IMR-90 (cell line): ENCODE measurements at regions not wholly inside any gene's neighbourhood (a gene's known extent, or its start where the extent isn't known, plus 50 kb on each side); places are given as distances from the start of the nearest gene placed in this dataset.

Source experiments
- ATAC-seq: fragments of 200-7000 bp; cut with Tn5 transposase; 2 replicates; pipeline ENCODE4 v1.9.1; 2020; ENCODE audit warnings: low read depth, mild to moderate bottlenecking, moderate library complexity
- BruUV-seq: library from RNA; stranded (reverse); fragments of 400-500 nt; replicated peaks from 2 replicates; lab custom pipeline; 2021; lab: Mats Ljungman, UMichigan
- CTCF ChIA-PET: fragments of 300-600 bp; formaldehyde crosslinking; extraction: SDS; loops from one replicate; lab custom pipeline; 2021; ENCODE audit warnings: antibody characterized with exemption; lab: Yijun Ruan, JAX
- POLR2A ChIA-PET: fragments of 300-600 bp; sonication (Branson Sonifier 250); formaldehyde crosslinking; loops from one replicate; lab custom pipeline; 2022; ENCODE audit warnings: antibody characterized with exemption; ENCODE audit not compliant: unreplicated experiment; lab: Charles Lee
- DNase-seq: peaks from one replicate; pipeline ENCODE4 v3.0.0; 2013
- H2AFZ ChIP-seq: replicated peaks from 2 replicates; pipeline ENCODE3; 2013; ENCODE audit warnings: low read length, mild to moderate bottlenecking; ENCODE audit not compliant: poor library complexity
- H2AK5ac ChIP-seq: 2 replicates; pipeline ENCODE4 v1.6.1; 2013; ENCODE audit warnings: low read depth, low read length, inconsistent platforms
- H2AK9ac ChIP-seq: replicated peaks from 2 replicates; pipeline ENCODE3; 2013; ENCODE audit warnings: mild to moderate bottlenecking, low read depth, low read length, moderate library complexity; ENCODE audit not compliant: poor library complexity
- H2BK120ac ChIP-seq: 2 replicates; pipeline ENCODE4 v1.6.1; 2013; ENCODE audit warnings: low read depth, low read length, inconsistent platforms
- H2BK15ac ChIP-seq: 3 replicates; pipeline ENCODE4 v1.6.1; 2013; ENCODE audit warnings: low read depth, low read length, inconsistent platforms
- H2BK20ac ChIP-seq: 2 replicates; pipeline ENCODE4 v1.6.1; 2013; ENCODE audit warnings: low read depth, mild to moderate bottlenecking, inconsistent platforms, low read length, moderate library complexity
- H2BK5ac ChIP-seq: 2 replicates; pipeline ENCODE4 v1.6.1; 2013; ENCODE audit warnings: mild to moderate bottlenecking, low read depth, low read length, inconsistent platforms; ENCODE audit not compliant: poor library complexity, severe bottlenecking
- H3K14ac ChIP-seq: replicated peaks from 2 replicates; pipeline ENCODE4 v1.6.1; 2013; ENCODE audit warnings: low read depth, low read length, inconsistent platforms
- H3K18ac ChIP-seq: 2 replicates; pipeline ENCODE4 v1.6.1; 2013; ENCODE audit warnings: low read depth, low read length, control low read depth
- H3K23ac ChIP-seq: 2 replicates; pipeline ENCODE4 v1.6.1; 2013; ENCODE audit warnings: low read depth, low read length, inconsistent platforms
- H3K27ac ChIP-seq: 2 replicates; pipeline ENCODE4 v1.5.1; 2013; ENCODE audit warnings: mild to moderate bottlenecking, control low read depth, low read length; ENCODE audit not compliant: insufficient read depth
- H3K27me3 ChIP-seq: 2 replicates; pipeline ENCODE4 v1.6.1; 2013; ENCODE audit warnings: low read length; ENCODE audit not compliant: control insufficient read depth, insufficient read depth
- H3K36me3 ChIP-seq: 2 replicates; pipeline ENCODE4 v1.6.1; 2013; ENCODE audit warnings: low read length, mixed read lengths; ENCODE audit not compliant: control insufficient read depth, insufficient read depth
- H3K4ac ChIP-seq: 2 replicates; pipeline ENCODE4 v1.6.1; 2013; ENCODE audit warnings: low read depth, low read length, inconsistent platforms
- H3K4me1 ChIP-seq: 2 replicates; pipeline ENCODE4 v1.6.1; 2013; ENCODE audit warnings: low read length, mixed read lengths; ENCODE audit not compliant: control insufficient read depth, insufficient read depth
- H3K4me2 ChIP-seq: 2 replicates; pipeline ENCODE4 v1.6.1; 2013; ENCODE audit warnings: low read depth, mild to moderate bottlenecking, control low read depth, low read length, moderate library complexity
- H3K4me3 ChIP-seq: 2 replicates; pipeline ENCODE4 v1.5.1; 2013; ENCODE audit warnings: low read depth, mild to moderate bottlenecking, control low read depth, low read length, moderate library complexity; ENCODE audit not compliant: insufficient read depth
- H3K56ac ChIP-seq: 2 replicates; pipeline ENCODE4 v1.6.1; 2013; ENCODE audit warnings: low read length, inconsistent platforms; ENCODE audit not compliant: insufficient read depth; ENCODE audit errors: extremely low read depth
- H3K79me1 ChIP-seq, 2 experiments: 2 replicates each; pipeline ENCODE4 v1.6.1; 2013; ENCODE audit warnings: low read length in 2 of 2, inconsistent platforms in 1 of 2, low read depth in 1 of 2
- H3K9ac ChIP-seq: 2 replicates; pipeline ENCODE4 v1.6.1; 2013; ENCODE audit warnings: low read depth, low read length, control low read depth
- H3K9me1 ChIP-seq: 2 replicates; pipeline ENCODE4 v1.6.1; 2013; ENCODE audit warnings: low read length, inconsistent platforms; ENCODE audit not compliant: insufficient read depth
- H3K9me3 ChIP-seq: 2 replicates; pipeline ENCODE4 v1.6.1; 2013; ENCODE audit warnings: low read length; ENCODE audit not compliant: control insufficient read depth, insufficient read depth
- H4K20me1 ChIP-seq: 2 replicates; pipeline ENCODE4 v1.6.1; 2013; ENCODE audit warnings: low read length, inconsistent platforms; ENCODE audit not compliant: insufficient read depth
- H4K5ac ChIP-seq: 2 replicates; pipeline ENCODE4 v1.6.1; 2013; ENCODE audit warnings: mild to moderate bottlenecking, low read depth, low read length, control low read depth
- H4K8ac ChIP-seq, 2 experiments: 2 replicates each; pipeline ENCODE4 v1.6.1; 2013; ENCODE audit warnings: low read depth in 2 of 2, low read length in 2 of 2, control low read depth in 1 of 2, inconsistent platforms in 1 of 2
- H4K91ac ChIP-seq: 2 replicates; pipeline ENCODE4 v1.6.1; 2013; ENCODE audit warnings: low read depth, low read length, inconsistent platforms; ENCODE audit not compliant: insufficient read depth
- BHLHE40 ChIP-seq: fragments of 150-350 bp; IDR thresholded peaks from 2 replicates; pipeline ENCODE4 v1.6.1; 2016; ENCODE audit warnings: mild to moderate bottlenecking, low read depth, low read length
- CEBPB ChIP-seq: IDR thresholded peaks from 2 replicates; pipeline ENCODE4 v1.6.1; 2012; ENCODE audit warnings: low read depth, low read length, improper control_type of control experiment
- CHD1 ChIP-seq: IDR thresholded peaks from 2 replicates; pipeline ENCODE4 v1.6.1; 2012; ENCODE audit warnings: low read depth, low read length, improper control_type of control experiment
- MAFK ChIP-seq: IDR thresholded peaks from 2 replicates; pipeline ENCODE4 v1.6.1; 2012; ENCODE audit warnings: low read depth, low read length, improper control_type of control experiment
- POLR2A ChIP-seq: IDR thresholded peaks from 2 replicates; pipeline ENCODE4 v1.6.1; 2012; ENCODE audit warnings: mild to moderate bottlenecking, low read depth, low read length
- RCOR1 ChIP-seq: IDR thresholded peaks from 2 replicates; pipeline ENCODE4 v1.6.1; 2012; ENCODE audit warnings: mild to moderate bottlenecking, low read length, improper control_type of control experiment; ENCODE audit not compliant: insufficient replicate concordance
- RFX5 ChIP-seq: IDR thresholded peaks from 2 replicates; pipeline ENCODE4 v1.8.0; 2012; ENCODE audit warnings: low read depth, mild to moderate bottlenecking, low read length, moderate library complexity
- SMC3 ChIP-seq: fragments of 150-350 bp; IDR thresholded peaks from 2 replicates; pipeline ENCODE4 v1.6.1; 2016; ENCODE audit warnings: low read depth, mild to moderate bottlenecking, antibody characterized with exemption, low read length, moderate library complexity
- USF2 ChIP-seq: fragments of 150-350 bp; IDR thresholded peaks from 2 replicates; pipeline ENCODE4 v1.6.1; 2017; ENCODE audit warnings: mild to moderate bottlenecking, antibody characterized with exemption, low read length, low read depth
- WGBS, 2 experiments: methylation state at CpG; one replicate each; pipeline versions ENCODE4 v1.1.5 to v1.1.7; 2013; ENCODE audit warnings: missing lambda C conversion rate in 2 of 2; ENCODE audit not compliant: insufficient read length in 1 of 2; ENCODE audit errors: extremely low coverage in 2 of 2; 5-methylcytosine and 5-hydroxymethylcytosine counted together
- dilution Hi-C: fragments of 300-500 bp; cut with HindIII; formaldehyde crosslinking; loops from one replicate; pipeline ENCODE4 v1.14.3; 2018; ENCODE audit warnings: low sequenced_read_pairs; ENCODE audit not compliant: unreplicated experiment
- in situ Hi-C: fragments of 300-500 bp; cut with MboI; formaldehyde crosslinking; loops from 3 replicates; pipeline ENCODE4 v1.14.3; 2019; ENCODE audit warnings: low sequenced_read_pairs, inconsistent platforms, mixed read lengths
- intact Hi-C: fragments of 100-400 bp; cut with micrococcal nuclease; formaldehyde crosslinking; loops from 2 replicates; pipeline ENCODE4 v1.10.0; 2022
- TF ChIP-seq, protein P1 (sequence below): conservative IDR thresholded peaks from 2 replicates; pipeline ENCODE4 v1.5.1; 2012; ENCODE audit warnings: mild to moderate bottlenecking, low read depth, low read length, improper control_type of control experiment
- TF ChIP-seq, protein P2 (sequence below): fragments of 150-350 bp; IDR thresholded peaks from 2 replicates; pipeline ENCODE4 v1.6.1; 2016; ENCODE audit warnings: low read depth, mild to moderate bottlenecking, low read length, moderate library complexity, borderline replicate concordance

GRCh38 chr14:53881161-53881871 lies 75.3 kb downstream of the BMP4 start:
- intact Hi-C loops (loop anchor here (5.0 kb wide), 1 partner anchor 66 kb away; no protein-coding TSS in a partner anchor), dilution Hi-C loops (no loop called here), in situ Hi-C loops (no loop called here)
- no peak overlapping the region for H3K9ac ChIP-seq
- no peaks in the 10 kb centered on the region for H3K36me3 ChIP-seq
- H2AK5ac ChIP-seq = no peak overlapping the region
- ChIA-PET POLR2A (no interaction called here), CTCF (interaction anchor here (0.7 kb wide), 1 partner anchor 15 kb away, joined by 4 read pairs; no protein-coding TSS in a partner anchor)
- ATAC-seq (peak; percentile 78), DNase-seq (peak; percentile 56)
- no peaks in the 10 kb centered on the region for H3K79me1 ChIP-seq
- no peak overlapping the region for H3K23ac ChIP-seq
- H3K4ac ChIP-seq = no peak overlapping the region
- no peak overlapping the region for H3K14ac ChIP-seq
- H3K9me1 ChIP-seq = no peaks in the 10 kb centered on the region; the same call in 1 of the 2 replicates
- no peak overlapping the region for H2BK5ac ChIP-seq
- no peak overlapping the region for H4K91ac ChIP-seq
- no TSS peak for BruUV-seq
- no peak overlapping the region for H2BK20ac ChIP-seq
- H3K9me3 ChIP-seq = no peaks in the 10 kb centered on the region
- H4K5ac ChIP-seq = no peak overlapping the region; the same call in 1 of the 2 replicates
- H4K20me1 ChIP-seq = no peaks in the 10 kb centered on the region
- no peak overlapping the region for H2BK15ac ChIP-seq
- H3K18ac ChIP-seq = peak overlapping the region; percentile 59; the same call in 1 of the 2 replicates
- no peak for TF ChIP-seq RCOR1
- TF ChIP-seq CEBPB = no peak
- no peak for TF ChIP-seq USF2
- TF ChIP-seq RFX5 = no peak
- TF ChIP-seq, protein P1, sequence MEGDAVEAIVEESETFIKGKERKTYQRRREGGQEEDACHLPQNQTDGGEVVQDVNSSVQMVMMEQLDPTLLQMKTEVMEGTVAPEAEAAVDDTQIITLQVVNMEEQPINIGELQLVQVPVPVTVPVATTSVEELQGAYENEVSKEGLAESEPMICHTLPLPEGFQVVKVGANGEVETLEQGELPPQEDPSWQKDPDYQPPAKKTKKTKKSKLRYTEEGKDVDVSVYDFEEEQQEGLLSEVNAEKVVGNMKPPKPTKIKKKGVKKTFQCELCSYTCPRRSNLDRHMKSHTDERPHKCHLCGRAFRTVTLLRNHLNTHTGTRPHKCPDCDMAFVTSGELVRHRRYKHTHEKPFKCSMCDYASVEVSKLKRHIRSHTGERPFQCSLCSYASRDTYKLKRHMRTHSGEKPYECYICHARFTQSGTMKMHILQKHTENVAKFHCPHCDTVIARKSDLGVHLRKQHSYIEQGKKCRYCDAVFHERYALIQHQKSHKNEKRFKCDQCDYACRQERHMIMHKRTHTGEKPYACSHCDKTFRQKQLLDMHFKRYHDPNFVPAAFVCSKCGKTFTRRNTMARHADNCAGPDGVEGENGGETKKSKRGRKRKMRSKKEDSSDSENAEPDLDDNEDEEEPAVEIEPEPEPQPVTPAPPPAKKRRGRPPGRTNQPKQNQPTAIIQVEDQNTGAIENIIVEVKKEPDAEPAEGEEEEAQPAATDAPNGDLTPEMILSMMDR = no peak
- TF ChIP-seq SMC3 = no peak
- TF ChIP-seq BHLHE40 = no peak
- no peak for TF ChIP-seq MAFK
- TF ChIP-seq CHD1 = no peak
- TF ChIP-seq POLR2A = no peak
- TF ChIP-seq, protein P2, sequence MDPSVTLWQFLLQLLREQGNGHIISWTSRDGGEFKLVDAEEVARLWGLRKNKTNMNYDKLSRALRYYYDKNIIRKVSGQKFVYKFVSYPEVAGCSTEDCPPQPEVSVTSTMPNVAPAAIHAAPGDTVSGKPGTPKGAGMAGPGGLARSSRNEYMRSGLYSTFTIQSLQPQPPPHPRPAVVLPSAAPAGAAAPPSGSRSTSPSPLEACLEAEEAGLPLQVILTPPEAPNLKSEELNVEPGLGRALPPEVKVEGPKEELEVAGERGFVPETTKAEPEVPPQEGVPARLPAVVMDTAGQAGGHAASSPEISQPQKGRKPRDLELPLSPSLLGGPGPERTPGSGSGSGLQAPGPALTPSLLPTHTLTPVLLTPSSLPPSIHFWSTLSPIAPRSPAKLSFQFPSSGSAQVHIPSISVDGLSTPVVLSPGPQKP = no peak
- H3K27me3 ChIP-seq = no peaks in the 10 kb centered on the region
- no peak overlapping the region for H2AFZ ChIP-seq
- peak overlapping the region; percentile 46; the same call in 1 of the 2 replicates for H3K27ac ChIP-seq
- H4K8ac ChIP-seq = no peak overlapping the region
- H3K4me1 ChIP-seq = peaks cover 4% of the 10 kb centered on the region
- H2AK9ac ChIP-seq = no peak overlapping the region
- no peak overlapping the region for H3K56ac ChIP-seq
- WGBS, 2 experiments = no CpG with 5 or more reads among the region's 4 CpGs
- no peak overlapping the region for H3K4me3 ChIP-seq
- no peak overlapping the region for H2BK120ac ChIP-seq
- peak overlapping the region; percentile 46 for H3K4me2 ChIP-seq
